Mucosa of gallbladder (tissue), 1 donor: ENCODE measurements at regions not wholly inside any gene's neighbourhood (a gene's known extent, or its start where the extent isn't known, plus 50 kb on each side); places are given as distances from the start of the nearest gene placed in this dataset.
A peak's percentile ranks its signal among the peaks of the same experiment; 100 is the strongest.
"Not testable (repeated sequence)": the region's sequence is repeated elsewhere in the genome, so short reads cannot be mapped to it uniquely, and the experiment has no call there.

Source experiments
- DNase-seq: peaks from one replicate; pipeline ENCODE4 v3.0.0-alpha.2; 2020; ENCODE audit warnings: low spot score
- donor health status: DM: no; HTN: no; CAD: no.

- DNase-seq: peak; percentile 18
Observed at GRCh38 chr5:62093976-62094375, 212.0 kb upstream of the KIF2A start.

- DNase-seq: no peak
Observed at GRCh38 chr5:62097361-62097760, 208.6 kb upstream of the KIF2A start.

- no peak for DNase-seq
Observed at GRCh38 chr5:62100201-62100600, 205.8 kb upstream of the KIF2A start.

GRCh38 chr5:62103863-62104262, 202.1 kb upstream of the KIF2A start:
- DNase-seq: not testable (repeated sequence)

- DNase-seq: no peak
Observed at GRCh38 chr5:62111428-62111827, 194.6 kb upstream of the KIF2A start.

GRCh38 chr5:62112689-62113228, 193.2 kb upstream of the KIF2A start:
- DNase-seq: no peak

- DNase-seq: no peak
Observed at GRCh38 chr5:62115014-62115413, 191.0 kb upstream of the KIF2A start.

- no peak for DNase-seq
Observed at GRCh38 chr5:62124266-62124665, 181.7 kb upstream of the KIF2A start.

- DNase-seq: no peak
Observed at GRCh38 chr5:62126090-62126489, 179.9 kb upstream of the KIF2A start.

GRCh38 chr5:62127098-62127736, 178.8 kb upstream of the KIF2A start:
- no peak for DNase-seq

- no peak for DNase-seq
Observed at GRCh38 chr5:62130107-62130506, 175.9 kb upstream of the KIF2A start.

GRCh38 chr5:62132276-62132675, 173.7 kb upstream of the KIF2A start:
- DNase-seq: no peak

- no peak for DNase-seq
Observed at GRCh38 chr5:62133426-62133825, 172.6 kb upstream of the KIF2A start.

GRCh38 chr5:62134811-62135210, 171.2 kb upstream of the KIF2A start:
- no peak for DNase-seq

GRCh38 chr5:62137628-62138027, 168.4 kb upstream of the KIF2A start:
- no peak for DNase-seq

- no peak for DNase-seq
Observed at GRCh38 chr5:62138607-62139006, 167.4 kb upstream of the KIF2A start.

GRCh38 chr5:62139741-62140140, 166.3 kb upstream of the KIF2A start:
- no peak for DNase-seq

- no peak for DNase-seq
Observed at GRCh38 chr5:62142351-62142750, 163.7 kb upstream of the KIF2A start.

GRCh38 chr5:62143268-62144229, 162.5 kb upstream of the KIF2A start:
- no peak for DNase-seq

- DNase-seq: peak; percentile 48
Observed at GRCh38 chr5:62144401-62145022, 161.5 kb upstream of the KIF2A start.

GRCh38 chr5:62149879-62150278, 156.1 kb upstream of the KIF2A start:
- no peak for DNase-seq

- peak; percentile 34 for DNase-seq
Observed at GRCh38 chr5:62152394-62153087, 153.5 kb upstream of the KIF2A start.
